ENCODE measurements at regions not wholly inside any gene's neighbourhood (a gene's known extent, or its start where the extent isn't known, plus 50 kb on each side); places are given as distances from the start of the nearest gene placed in this dataset.

- TF ChIP-seq CTCF (IDR thresholded peaks at IDR 0.05) (no peak), EZH2 (IDR thresholded peaks at IDR 0.05; ENCODE audit: borderline replicate concordance, insufficient read depth, low read depth, low read length, poor library complexity, severe bottlenecking) (no peak)
Observed at GRCh38 chr5:103901885-103902284, 339.3 kb upstream of the NUDT12 start.
